ENCODE measurements at regions not wholly inside any gene's neighbourhood (a gene's known extent, or its start where the extent isn't known, plus 50 kb on each side); places are given as distances from the start of the nearest gene placed in this dataset.

DNA sequence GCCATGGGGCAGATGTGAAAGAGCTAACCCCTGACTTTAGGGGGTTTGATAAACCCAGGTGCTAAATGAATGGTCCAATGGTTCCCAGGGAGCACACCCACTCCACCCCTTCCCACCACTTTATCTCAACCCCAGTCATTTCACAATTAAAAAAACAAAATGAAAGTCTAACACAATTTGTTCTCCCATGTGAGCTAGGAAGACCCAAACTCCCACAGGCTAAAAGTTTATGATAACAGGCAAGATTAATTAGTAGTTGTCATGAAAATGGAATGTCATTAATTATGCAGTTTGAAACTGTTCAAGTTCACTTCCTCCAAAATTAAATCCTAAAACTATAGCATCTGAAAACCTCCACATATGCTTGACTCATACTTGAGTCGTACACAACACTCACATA, 63.3 kb upstream of the TPM1 start:
- Mint-ChIP-seq H3K9me3 (ENCODE audit: low read depth) (no peaks in the 10 kb centered on the region), H3K27me3 (peaks cover 4% of the 10 kb centered on the region), H3K27ac (no peak overlapping the region), H3K4me1 (ENCODE audit: low read depth) (no peaks in the 10 kb centered on the region), H3K36me3 (no peaks in the 10 kb centered on the region), H3K4me3 (no peak overlapping the region)

DNA sequence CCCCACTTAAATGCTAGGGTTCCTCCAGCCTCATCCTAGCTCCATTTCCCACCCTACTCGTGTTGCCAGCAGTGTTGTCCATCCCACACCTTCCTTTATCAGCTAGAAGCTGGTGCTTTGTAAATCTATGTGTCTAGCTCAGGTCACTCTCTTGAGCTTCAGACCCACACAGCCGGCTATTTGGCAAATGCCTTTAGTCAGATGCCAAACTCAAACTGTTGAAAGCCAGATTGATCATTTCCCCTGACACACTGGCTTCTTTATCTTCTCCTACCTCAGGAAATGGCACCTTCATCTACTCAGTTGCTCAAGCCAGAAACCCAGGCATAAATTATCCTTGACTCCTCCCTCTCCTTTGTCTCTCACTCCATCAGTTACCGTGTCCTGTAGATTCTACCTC, 61.5 kb upstream of the TPM1 start:
- Mint-ChIP-seq H3K27ac (no peak overlapping the region), H3K4me1 (ENCODE audit: low read depth) (no peaks in the 10 kb centered on the region), H3K4me3 (no peak overlapping the region), H3K36me3 (no peaks in the 10 kb centered on the region), H3K27me3 (peaks cover 13% of the 10 kb centered on the region), H3K9me3 (ENCODE audit: low read depth) (no peaks in the 10 kb centered on the region)

DNA sequence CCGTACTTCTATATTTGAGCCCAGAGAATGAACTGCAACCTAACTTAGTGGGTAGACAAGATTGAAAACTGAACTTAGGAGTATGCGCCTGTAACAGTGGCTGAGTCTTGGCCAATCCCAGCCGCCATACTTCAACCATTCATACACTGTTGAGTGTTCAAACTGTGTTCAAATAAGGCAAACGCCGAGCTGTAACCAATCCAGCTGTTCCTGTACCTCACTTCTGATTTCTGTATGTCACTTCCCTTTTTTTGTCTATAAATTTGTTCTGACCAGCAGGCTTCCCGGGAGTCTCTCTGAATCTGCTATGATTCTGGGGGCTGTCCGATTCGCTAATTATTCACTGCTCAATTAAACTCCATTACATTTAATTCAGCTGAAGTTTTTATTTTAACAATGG, 58.6 kb upstream of the TPM1 start:
- H3K36me3 Mint-ChIP-seq: no peaks in the 10 kb centered on the region
- no peak overlapping the region for H3K27ac Mint-ChIP-seq
- no peaks in the 10 kb centered on the region for H3K9me3 Mint-ChIP-seq (ENCODE audit: low read depth)
- H3K4me1 Mint-ChIP-seq (ENCODE audit: low read depth): no peaks in the 10 kb centered on the region
- H3K27me3 Mint-ChIP-seq: peaks cover 18% of the 10 kb centered on the region
- H3K4me3 Mint-ChIP-seq: no peak overlapping the region

DNA sequence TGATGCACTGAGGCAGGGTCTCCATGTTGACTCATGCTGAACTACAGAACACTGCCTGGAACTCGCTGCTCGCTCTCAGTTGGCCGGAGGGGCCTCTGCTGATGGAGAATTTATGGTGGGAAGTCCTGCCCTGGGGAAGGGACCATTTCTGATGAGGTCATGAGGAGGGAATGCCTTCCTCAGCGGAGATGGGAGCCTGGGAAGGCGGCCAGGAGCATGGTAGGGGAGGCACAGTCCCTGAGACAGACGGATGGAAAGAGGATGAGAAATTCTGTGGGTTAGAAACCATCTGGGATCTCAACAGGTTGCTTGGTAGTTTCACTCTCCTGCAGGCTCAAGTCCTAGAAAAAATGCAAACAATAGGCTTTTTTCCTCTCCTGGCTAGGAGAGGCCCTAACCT, 56.8 kb upstream of the TPM1 start:
- H3K4me3 Mint-ChIP-seq: no peak overlapping the region
- no peaks in the 10 kb centered on the region for H3K36me3 Mint-ChIP-seq
- H3K9me3 Mint-ChIP-seq (ENCODE audit: low read depth): no peaks in the 10 kb centered on the region
- no peaks in the 10 kb centered on the region for H3K4me1 Mint-ChIP-seq (ENCODE audit: low read depth)
- H3K27me3 Mint-ChIP-seq: peaks cover 16% of the 10 kb centered on the region
- no peak overlapping the region for H3K27ac Mint-ChIP-seq

DNA sequence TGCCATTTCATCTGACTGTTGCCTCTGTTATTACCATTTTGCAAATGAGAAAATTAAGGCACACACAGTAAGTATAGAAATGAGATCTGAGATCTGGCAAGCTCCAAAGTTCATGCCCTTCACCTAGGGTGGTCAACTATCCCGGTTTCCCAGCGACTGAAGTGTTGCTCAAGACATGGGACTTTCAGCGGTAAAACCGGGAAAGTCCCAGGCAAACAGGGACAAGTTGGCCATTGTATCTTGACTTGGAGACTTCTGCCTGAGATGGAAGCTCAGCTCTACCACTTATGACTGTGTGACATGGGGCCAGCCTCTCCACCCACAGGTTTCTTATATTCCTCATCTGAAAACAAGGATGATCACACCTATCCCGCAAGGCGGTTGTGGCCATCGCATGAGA, 55.6 kb upstream of the TPM1 start:
- no peaks in the 10 kb centered on the region for H3K36me3 Mint-ChIP-seq

DNA sequence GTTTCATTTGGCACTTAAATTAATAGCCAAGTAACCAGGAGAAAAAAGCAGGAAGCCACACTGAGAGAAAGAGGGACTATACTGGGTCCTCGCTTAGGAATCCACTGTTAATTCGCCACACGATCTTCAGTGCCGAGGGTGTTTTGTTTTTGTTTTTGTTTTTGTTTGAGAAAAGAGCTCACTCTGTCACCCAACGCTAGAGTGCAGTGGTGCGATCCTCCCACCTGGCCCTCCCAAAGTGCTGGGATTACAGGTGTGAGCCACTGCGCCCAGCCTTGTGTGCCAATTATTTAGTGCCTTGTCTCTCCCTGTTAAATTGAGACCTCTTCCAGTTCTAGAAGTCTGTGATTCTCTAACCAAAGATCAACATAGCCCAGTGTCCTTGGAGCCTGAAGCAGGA, 53.8 kb upstream of the TPM1 start:
- Mint-ChIP-seq H3K27me3 (peaks cover 25% of the 10 kb centered on the region), H3K9me3 (ENCODE audit: low read depth) (no peaks in the 10 kb centered on the region), H3K4me3 (no peak overlapping the region), H3K27ac (no peak overlapping the region), H3K4me1 (ENCODE audit: low read depth) (no peaks in the 10 kb centered on the region), H3K36me3 (no peaks in the 10 kb centered on the region)

More for the DNA sequence above, 55.6 kb upstream of the TPM1 start:
- H3K4me3 Mint-ChIP-seq: no peak overlapping the region
- no peak overlapping the region for H3K27ac Mint-ChIP-seq
- no peaks in the 10 kb centered on the region for H3K4me1 Mint-ChIP-seq (ENCODE audit: low read depth)
- H3K9me3 Mint-ChIP-seq (ENCODE audit: low read depth): no peaks in the 10 kb centered on the region
- peaks cover 17% of the 10 kb centered on the region for H3K27me3 Mint-ChIP-seq

DNA sequence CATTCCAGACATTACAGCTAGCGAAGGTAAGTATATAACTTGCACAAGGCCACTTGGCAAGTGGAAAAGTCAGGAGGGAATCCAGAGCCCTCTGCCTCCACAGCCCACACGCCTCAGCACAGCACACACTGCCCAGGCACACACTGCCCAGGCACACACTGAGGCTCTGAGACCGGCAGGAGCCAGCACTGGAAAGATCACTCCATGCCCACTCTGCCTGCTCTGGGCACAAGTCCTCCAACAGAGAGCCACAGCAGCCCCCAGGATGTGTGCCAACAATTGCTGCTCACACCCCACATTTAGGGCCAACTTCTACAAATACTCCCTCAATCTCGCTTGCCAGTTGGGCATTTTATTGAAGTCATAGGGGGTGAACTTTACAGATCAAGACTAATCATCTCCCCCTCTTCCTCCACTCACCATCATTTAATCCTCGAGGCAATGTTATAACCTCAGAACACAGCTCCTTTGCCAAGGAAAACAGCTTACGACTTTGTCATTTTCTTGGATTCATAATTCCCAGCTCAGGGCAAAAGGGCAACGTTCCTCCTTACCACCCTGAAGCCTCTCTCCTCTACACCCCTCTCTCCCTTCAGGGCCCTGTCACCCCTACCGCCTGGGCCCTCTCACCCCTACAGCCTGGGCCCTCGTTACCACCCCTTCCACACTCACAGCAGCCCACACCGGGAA, 53.0 kb upstream of the TPM1 start:
- H3K27ac Mint-ChIP-seq: no peak overlapping the region
- H3K4me3 Mint-ChIP-seq: no peak overlapping the region
- H3K4me1 Mint-ChIP-seq (ENCODE audit: low read depth): no peaks in the 10 kb centered on the region
- no peaks in the 10 kb centered on the region for H3K36me3 Mint-ChIP-seq
- H3K9me3 Mint-ChIP-seq (ENCODE audit: low read depth): no peaks in the 10 kb centered on the region
- peaks cover 25% of the 10 kb centered on the region for H3K27me3 Mint-ChIP-seq

DNA sequence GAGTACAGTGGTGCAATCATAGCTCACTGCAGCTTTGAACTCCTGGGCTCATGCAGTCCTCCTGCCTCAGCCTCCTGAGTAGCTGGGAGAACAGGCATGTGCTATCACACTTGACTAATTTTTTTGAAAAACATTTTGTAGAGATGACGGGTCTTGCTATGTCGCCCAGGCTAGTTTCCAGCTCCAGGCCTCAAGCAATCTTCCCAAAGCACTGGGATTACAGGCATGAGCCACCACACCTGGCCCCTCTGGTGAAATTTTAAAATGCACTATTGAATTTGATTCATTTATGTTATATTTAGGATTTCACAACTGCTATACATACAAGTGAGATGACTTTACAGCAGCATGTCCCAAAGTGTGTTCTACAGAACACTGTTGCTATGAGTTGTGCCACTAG, 50.8 kb upstream of the TPM1 start:
- no peaks in the 10 kb centered on the region for H3K4me1 Mint-ChIP-seq (ENCODE audit: low read depth)
- H3K4me3 Mint-ChIP-seq: no peak overlapping the region
- H3K27me3 Mint-ChIP-seq: peaks cover 15% of the 10 kb centered on the region
- H3K9me3 Mint-ChIP-seq (ENCODE audit: low read depth): no peaks in the 10 kb centered on the region
- no peaks in the 10 kb centered on the region for H3K36me3 Mint-ChIP-seq
- H3K27ac Mint-ChIP-seq: no peak overlapping the region

DNA sequence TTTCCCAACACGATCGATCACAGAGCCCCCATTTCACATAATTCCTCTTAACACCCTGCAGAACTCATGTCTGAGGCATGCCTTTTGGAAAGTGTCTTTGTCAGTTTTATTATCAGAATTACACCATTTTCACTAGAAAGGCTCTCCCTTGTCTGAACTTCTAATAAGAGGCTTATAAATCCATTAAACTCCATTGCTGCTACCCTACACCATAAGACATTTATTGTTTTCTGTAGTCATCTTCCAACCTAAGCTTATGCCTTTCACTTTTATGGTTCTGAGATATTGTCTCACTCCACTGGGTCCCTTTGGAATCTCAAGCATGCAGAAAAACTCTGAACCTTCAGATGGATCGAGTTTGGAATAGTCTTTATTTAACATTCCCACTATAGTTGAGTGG, 50.2 kb upstream of the TPM1 start:
- Mint-ChIP-seq H3K36me3 (no peaks in the 10 kb centered on the region), H3K27me3 (peaks cover 15% of the 10 kb centered on the region), H3K4me3 (no peak overlapping the region), H3K27ac (no peak overlapping the region), H3K4me1 (ENCODE audit: low read depth) (no peaks in the 10 kb centered on the region), H3K9me3 (ENCODE audit: low read depth) (no peaks in the 10 kb centered on the region)

All from activated naive CD8-positive, alpha-beta T cell (primary cell).